ENCODE measurements at regions not wholly inside any gene's neighbourhood (a gene's known extent, or its start where the extent isn't known, plus 50 kb on each side); places are given as distances from the start of the nearest gene placed in this dataset.
"Not testable (repeated sequence)": the region's sequence is repeated elsewhere in the genome, so short reads cannot be mapped to it uniquely, and the experiment has no call there.

- no peaks in the 10 kb centered on the region for H3K36me3 ChIP-seq (ENCODE audit: control insufficient read depth in 1 of 2, insufficient read depth in 2 of 2, low read length in 1 of 2)
- DNase-seq: no peak
- H3K9me3 ChIP-seq (ENCODE audit: control insufficient read depth, low read length): no peaks in the 10 kb centered on the region
- no peaks in the 10 kb centered on the region for H3K4me1 ChIP-seq (ENCODE audit: control insufficient read depth in 1 of 2, insufficient read depth in 2 of 2, low read length in 2 of 2)
- WGBS, 2 donors: 50 to 75% methylated on average over 3 of the region's 3 CpGs
- no peak overlapping the region for H3K4me3 ChIP-seq (ENCODE audit: low read length in 2 of 2)
- intact Hi-C loops (cut with DNase I): no loop called here
- H3K27ac ChIP-seq (ENCODE audit: low read depth in 1 of 2, low read length in 2 of 2): no peak overlapping the region
- no peaks in the 10 kb centered on the region for H3K27me3 ChIP-seq (ENCODE audit: control insufficient read depth in 1 of 2, insufficient read depth in 2 of 2, low read length in 1 of 2)
- no peak for ATAC-seq (ENCODE audit: low FRiP score)
These were observed 81.1 kb downstream of the CD200R1L start for GRCh38 chr3:112765531-112765930.

GRCh38 chr3:112763258-112763657 lies 83.4 kb downstream of the CD200R1L start:
- ATAC-seq (ENCODE audit: low FRiP score): no peak
- no peaks in the 10 kb centered on the region for H3K36me3 ChIP-seq (ENCODE audit: control insufficient read depth in 1 of 2, insufficient read depth in 2 of 2, low read length in 1 of 2)
- H3K27ac ChIP-seq (ENCODE audit: low read depth in 1 of 2, low read length in 2 of 2): no peak overlapping the region
- H3K9me3 ChIP-seq (ENCODE audit: control insufficient read depth, low read length): no peaks in the 10 kb centered on the region
- intact Hi-C loops (cut with DNase I): no loop called here
- 88 to 90% methylated on average over 3 of the region's 3 CpGs for WGBS, 2 donors
- H3K4me1 ChIP-seq (ENCODE audit: control insufficient read depth in 1 of 2, insufficient read depth in 2 of 2, low read length in 2 of 2): no peaks in the 10 kb centered on the region
- DNase-seq: no peak
- H3K4me3 ChIP-seq (ENCODE audit: low read length in 2 of 2): no peak overlapping the region
- H3K27me3 ChIP-seq (ENCODE audit: control insufficient read depth in 1 of 2, insufficient read depth in 2 of 2, low read length in 1 of 2): no peaks in the 10 kb centered on the region

DNA sequence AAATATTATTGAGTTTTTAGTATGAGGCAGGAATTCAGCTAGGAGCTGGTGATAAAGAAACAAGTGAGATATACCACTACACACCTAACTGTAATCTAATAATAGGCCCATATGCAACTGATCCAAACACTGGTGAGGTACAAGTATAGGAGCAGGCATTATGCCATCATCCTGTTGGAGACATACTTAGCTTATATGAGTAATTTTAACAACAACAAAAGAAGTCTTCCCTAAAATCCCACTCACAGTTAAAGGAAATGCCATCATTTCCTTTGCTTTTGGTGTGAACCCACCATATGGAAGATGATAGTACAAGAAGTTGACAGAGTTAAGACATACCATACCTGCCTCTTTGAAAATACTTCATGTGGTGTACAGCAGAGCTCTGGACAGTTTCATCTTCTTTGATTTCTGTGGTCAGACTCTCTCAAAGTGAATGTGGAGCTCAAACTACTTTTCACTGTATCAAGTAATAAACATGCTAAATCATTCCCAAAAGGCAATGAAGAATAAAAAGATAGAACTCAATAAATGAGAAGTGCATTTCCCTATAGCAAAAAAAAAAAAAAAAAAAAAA lies 85.5 kb downstream of the CD200R1L start:
- DNase-seq (no peak), ATAC-seq (ENCODE audit: low FRiP score) (no peak)
- H3K36me3 ChIP-seq (ENCODE audit: control insufficient read depth in 1 of 2, insufficient read depth in 2 of 2, low read length in 1 of 2): no peaks in the 10 kb centered on the region
- H3K27ac ChIP-seq (ENCODE audit: low read depth in 1 of 2, low read length in 2 of 2): no peak overlapping the region
- no peaks in the 10 kb centered on the region for H3K9me3 ChIP-seq (ENCODE audit: control insufficient read depth, low read length)
- H3K27me3 ChIP-seq (ENCODE audit: control insufficient read depth in 1 of 2, insufficient read depth in 2 of 2, low read length in 1 of 2): no peaks in the 10 kb centered on the region
- no peaks in the 10 kb centered on the region for H3K4me1 ChIP-seq (ENCODE audit: control insufficient read depth in 1 of 2, insufficient read depth in 2 of 2, low read length in 2 of 2)
- no peak overlapping the region for H3K4me3 ChIP-seq (ENCODE audit: low read length in 2 of 2)
- intact Hi-C loops (cut with DNase I): no loop called here

DNA sequence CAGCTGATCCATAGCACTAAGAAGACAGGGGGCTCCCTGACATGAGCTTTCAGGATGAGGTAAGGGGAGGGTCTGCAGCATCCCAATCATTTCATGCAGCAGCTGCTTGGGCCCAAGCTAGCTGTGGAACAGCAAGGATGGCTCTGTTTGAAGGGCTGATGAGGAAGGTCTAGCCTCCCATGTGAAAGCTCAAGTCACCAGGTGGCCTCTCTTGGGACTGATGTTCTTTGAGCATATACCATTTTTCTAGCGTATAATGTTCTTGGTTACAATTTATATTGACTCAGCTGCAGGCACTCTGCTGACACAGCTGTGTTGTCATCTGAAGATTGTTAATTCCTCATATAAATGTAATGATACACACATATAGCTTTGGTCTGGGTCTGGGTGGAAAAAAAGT lies 87.0 kb downstream of the CD200R1L start:
- 91 to 96% methylated on average over 1 of the region's 1 CpG for WGBS, 2 donors
- no peaks in the 10 kb centered on the region for H3K4me1 ChIP-seq (ENCODE audit: control insufficient read depth in 1 of 2, insufficient read depth in 2 of 2, low read length in 2 of 2)
- no peak for DNase-seq
- no peak for ATAC-seq (ENCODE audit: low FRiP score)
- H3K27ac ChIP-seq (ENCODE audit: low read depth in 1 of 2, low read length in 2 of 2): no peak overlapping the region
- no peaks in the 10 kb centered on the region for H3K27me3 ChIP-seq (ENCODE audit: control insufficient read depth in 1 of 2, insufficient read depth in 2 of 2, low read length in 1 of 2)
- no peaks in the 10 kb centered on the region for H3K9me3 ChIP-seq (ENCODE audit: control insufficient read depth, low read length)
- no peak overlapping the region for H3K4me3 ChIP-seq (ENCODE audit: low read length in 2 of 2)
- intact Hi-C loops (cut with DNase I): no loop called here
- H3K36me3 ChIP-seq (ENCODE audit: control insufficient read depth in 1 of 2, insufficient read depth in 2 of 2, low read length in 1 of 2): no peaks in the 10 kb centered on the region

DNA sequence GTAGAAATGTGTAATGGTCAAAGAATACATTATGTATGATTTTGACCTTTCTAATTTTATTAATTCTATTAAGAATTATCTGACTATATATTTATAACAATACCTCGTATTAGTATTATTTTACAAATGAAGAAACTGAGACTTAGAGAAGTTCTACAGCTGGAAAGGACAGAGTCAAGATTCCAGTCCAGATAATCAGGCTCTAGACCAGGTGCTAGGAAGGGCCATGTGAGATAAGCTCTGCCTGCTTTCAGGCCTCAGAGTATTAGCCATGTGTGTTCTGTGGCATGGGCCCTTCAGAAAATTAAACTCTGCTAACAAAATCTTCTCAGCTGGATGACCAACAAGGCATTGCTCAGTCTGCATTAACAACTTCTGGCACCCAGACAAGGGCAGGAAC lies 87.5 kb downstream of the CD200R1L start:
- DNase-seq: no peak
- no peak overlapping the region for H3K27ac ChIP-seq (ENCODE audit: low read depth in 1 of 2, low read length in 2 of 2)
- 93 to 94% methylated on average over 1 of the region's 1 CpG for WGBS, 2 donors
- H3K27me3 ChIP-seq (ENCODE audit: control insufficient read depth in 1 of 2, insufficient read depth in 2 of 2, low read length in 1 of 2): no peaks in the 10 kb centered on the region
- H3K4me1 ChIP-seq (ENCODE audit: control insufficient read depth in 1 of 2, insufficient read depth in 2 of 2, low read length in 2 of 2): no peaks in the 10 kb centered on the region
- H3K36me3 ChIP-seq (ENCODE audit: control insufficient read depth in 1 of 2, insufficient read depth in 2 of 2, low read length in 1 of 2): no peaks in the 10 kb centered on the region
- H3K9me3 ChIP-seq (ENCODE audit: control insufficient read depth, low read length): no peaks in the 10 kb centered on the region
- H3K4me3 ChIP-seq (ENCODE audit: low read length in 2 of 2): no peak overlapping the region
- no peak for ATAC-seq (ENCODE audit: low FRiP score)
- intact Hi-C loops (cut with DNase I): no loop called here

- ATAC-seq (ENCODE audit: low FRiP score) (no peak), DNase-seq (no peak)
- WGBS, 2 donors: 76 to 84% methylated on average over 1 of the region's 1 CpG
- no peaks in the 10 kb centered on the region for H3K36me3 ChIP-seq (ENCODE audit: control insufficient read depth in 1 of 2, insufficient read depth in 2 of 2, low read length in 1 of 2)
- intact Hi-C loops (cut with DNase I): no loop called here
- no peaks in the 10 kb centered on the region for H3K4me1 ChIP-seq (ENCODE audit: control insufficient read depth in 1 of 2, insufficient read depth in 2 of 2, low read length in 2 of 2)
- no peaks in the 10 kb centered on the region for H3K27me3 ChIP-seq (ENCODE audit: control insufficient read depth in 1 of 2, insufficient read depth in 2 of 2, low read length in 1 of 2)
- no peak overlapping the region for H3K4me3 ChIP-seq (ENCODE audit: low read length in 2 of 2)
- H3K27ac ChIP-seq (ENCODE audit: low read depth in 1 of 2, low read length in 2 of 2): no peak overlapping the region
- no peaks in the 10 kb centered on the region for H3K9me3 ChIP-seq (ENCODE audit: control insufficient read depth, low read length)
These were observed 89.5 kb downstream of the CD200R1L start for GRCh38 chr3:112757197-112757596.

GRCh38 chr3:112755845-112756613 lies 90.6 kb downstream of the CD200R1L start:
- H3K9me3 ChIP-seq (ENCODE audit: control insufficient read depth, low read length): no peaks in the 10 kb centered on the region
- H3K27ac ChIP-seq (ENCODE audit: low read depth in 1 of 2, low read length in 2 of 2): no peak overlapping the region
- no peaks in the 10 kb centered on the region for H3K27me3 ChIP-seq (ENCODE audit: control insufficient read depth in 1 of 2, insufficient read depth in 2 of 2, low read length in 1 of 2)
- no peak overlapping the region for H3K4me3 ChIP-seq (ENCODE audit: low read length in 2 of 2)
- H3K36me3 ChIP-seq (ENCODE audit: control insufficient read depth in 1 of 2, insufficient read depth in 2 of 2, low read length in 1 of 2): no peaks in the 10 kb centered on the region
- WGBS, 2 donors: 69 to 82% methylated on average over 4 of the region's 4 CpGs
- intact Hi-C loops (cut with DNase I): no loop called here
- DNase-seq: no peak
- ATAC-seq (ENCODE audit: low FRiP score): no peak
- H3K4me1 ChIP-seq (ENCODE audit: control insufficient read depth in 1 of 2, insufficient read depth in 2 of 2, low read length in 2 of 2): no peaks in the 10 kb centered on the region

GRCh38 chr3:112755046-112755445 lies 91.6 kb downstream of the CD200R1L start:
- H3K27me3 ChIP-seq (ENCODE audit: control insufficient read depth in 1 of 2, insufficient read depth in 2 of 2, low read length in 1 of 2); H3K9me3 ChIP-seq (ENCODE audit: control insufficient read depth, low read length); H3K4me1 ChIP-seq (ENCODE audit: control insufficient read depth in 1 of 2, insufficient read depth in 2 of 2, low read length in 2 of 2); H3K36me3 ChIP-seq (ENCODE audit: control insufficient read depth in 1 of 2, insufficient read depth in 2 of 2, low read length in 1 of 2); intact Hi-C loops (cut with DNase I); H3K27ac ChIP-seq (ENCODE audit: low read depth in 1 of 2, low read length in 2 of 2); ATAC-seq (ENCODE audit: low FRiP score); H3K4me3 ChIP-seq (ENCODE audit: low read length in 2 of 2); DNase-seq: not testable (repeated sequence)
- WGBS, 2 donors: 89 to 91% methylated on average over 13 of the region's 13 CpGs

Data from aorta (tissue), 5 donors.